Duodenal mucosa (tissue), 2 donors: ENCODE measurements at regions not wholly inside any gene's neighbourhood (a gene's known extent, or its start where the extent isn't known, plus 50 kb on each side); places are given as distances from the start of the nearest gene placed in this dataset.

Experiments used
- H3K27ac ChIP-seq: one replicate; pipeline ENCODE4 v1.7.0; 2013; ENCODE audit warnings: low read depth, low read length
- H3K27me3 ChIP-seq, 2 donors: one replicate each; pipeline ENCODE4 v1.7.0; 2013; ENCODE audit warnings: low read length in 2 of 2, control low read depth in 1 of 2; ENCODE audit not compliant: insufficient read depth in 2 of 2, control insufficient read depth in 1 of 2
- H3K36me3 ChIP-seq, 2 donors: one replicate each; pipeline ENCODE4 v1.7.0; 2013; ENCODE audit warnings: low read length in 2 of 2, control low read depth in 1 of 2; ENCODE audit not compliant: insufficient read depth in 2 of 2, control insufficient read depth in 1 of 2
- H3K4me1 ChIP-seq, 2 donors: one replicate each; pipeline ENCODE4 v1.7.0; 2013; ENCODE audit warnings: low read length in 2 of 2, control low read depth in 1 of 2; ENCODE audit not compliant: insufficient read depth in 2 of 2, control insufficient read depth in 1 of 2
- H3K4me3 ChIP-seq, 2 donors: one replicate each; pipeline ENCODE4 v1.7.0; 2013; ENCODE audit warnings: low read length in 2 of 2, low read depth in 1 of 2
- H3K9ac ChIP-seq, 2 donors: one replicate each; pipeline ENCODE4 v1.7.0; 2013; ENCODE audit warnings: low read length in 2 of 2, low read depth in 1 of 2
- H3K9me3 ChIP-seq, 2 donors: one replicate each; pipeline ENCODE4 v1.7.0; 2013; ENCODE audit warnings: low read length in 2 of 2, control low read depth in 1 of 2; ENCODE audit not compliant: control insufficient read depth in 1 of 2

DNA sequence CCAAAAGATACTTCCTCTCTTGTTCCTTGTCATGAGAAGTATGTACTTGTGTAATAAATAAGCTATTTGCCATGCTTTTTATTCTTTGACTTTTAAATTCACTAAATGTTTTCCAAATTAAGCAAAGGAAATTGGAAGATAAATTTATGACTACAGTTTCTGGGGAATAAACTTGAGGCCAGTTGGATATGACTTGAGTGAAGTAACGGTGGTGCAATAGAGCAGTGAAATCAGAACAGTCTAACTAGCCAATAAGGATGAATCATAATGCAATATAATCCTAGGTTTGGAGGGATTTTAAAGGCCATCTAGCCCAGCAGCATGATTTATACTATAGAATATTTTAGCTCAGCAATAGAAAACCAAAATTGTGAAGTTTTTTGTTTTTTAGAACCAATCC lies 183.8 kb upstream of the TCF21 start:
- H3K9me3 ChIP-seq: no peaks in the 10 kb centered on the region
- peaks cover 0 to 3% of the 10 kb centered on the region in 2 donors for H3K4me1 ChIP-seq
- no peaks in the 10 kb centered on the region for H3K36me3 ChIP-seq
- no peaks in the 10 kb centered on the region for H3K27me3 ChIP-seq
- H3K27ac ChIP-seq: no peak overlapping the region
- H3K9ac ChIP-seq: no peak overlapping the region
- H3K4me3 ChIP-seq: no peak overlapping the region

GRCh38 chr6:133705731-133706130 lies 183.2 kb upstream of the TCF21 start:
- H3K36me3 ChIP-seq: no peaks in the 10 kb centered on the region
- no peak overlapping the region for H3K9ac ChIP-seq
- H3K4me3 ChIP-seq: no peak overlapping the region
- no peak overlapping the region for H3K27ac ChIP-seq
- no peaks in the 10 kb centered on the region for H3K27me3 ChIP-seq
- H3K9me3 ChIP-seq: no peaks in the 10 kb centered on the region
- peaks cover 0 to 3% of the 10 kb centered on the region in 2 donors for H3K4me1 ChIP-seq

GRCh38 chr6:133707456-133707855 lies 181.5 kb upstream of the TCF21 start:
- Histone ChIP-seq H3K27me3 (no peaks in the 10 kb centered on the region), H3K4me3 (no peak overlapping the region), H3K9ac (no peak overlapping the region)

GRCh38 chr6:133710826-133711225 lies 178.1 kb upstream of the TCF21 start:
- no peaks in the 10 kb centered on the region for H3K36me3 ChIP-seq
- H3K27ac ChIP-seq: no peak overlapping the region
- no peak overlapping the region for H3K4me3 ChIP-seq
- no peaks in the 10 kb centered on the region for H3K27me3 ChIP-seq
- no peak overlapping the region for H3K9ac ChIP-seq
- H3K9me3 ChIP-seq: no peaks in the 10 kb centered on the region
- peaks cover 0 to 3% of the 10 kb centered on the region in 2 donors for H3K4me1 ChIP-seq

More at GRCh38 chr6:133707456-133707855, 181.5 kb upstream of the TCF21 start:
- H3K27ac ChIP-seq: no peak overlapping the region
- peaks cover 0 to 3% of the 10 kb centered on the region in 2 donors for H3K4me1 ChIP-seq
- no peaks in the 10 kb centered on the region for H3K36me3 ChIP-seq
- H3K9me3 ChIP-seq: no peaks in the 10 kb centered on the region

- H3K27ac ChIP-seq: no peak overlapping the region
- H3K9me3 ChIP-seq: no peaks in the 10 kb centered on the region
- H3K4me1 ChIP-seq: no peaks in the 10 kb centered on the region
- no peak overlapping the region for H3K4me3 ChIP-seq
- H3K9ac ChIP-seq: no peak overlapping the region
- H3K36me3 ChIP-seq: no peaks in the 10 kb centered on the region
- H3K27me3 ChIP-seq: no peaks in the 10 kb centered on the region
These were observed 173.6 kb upstream of the TCF21 start for GRCh38 chr6:133715270-133715669.

DNA sequence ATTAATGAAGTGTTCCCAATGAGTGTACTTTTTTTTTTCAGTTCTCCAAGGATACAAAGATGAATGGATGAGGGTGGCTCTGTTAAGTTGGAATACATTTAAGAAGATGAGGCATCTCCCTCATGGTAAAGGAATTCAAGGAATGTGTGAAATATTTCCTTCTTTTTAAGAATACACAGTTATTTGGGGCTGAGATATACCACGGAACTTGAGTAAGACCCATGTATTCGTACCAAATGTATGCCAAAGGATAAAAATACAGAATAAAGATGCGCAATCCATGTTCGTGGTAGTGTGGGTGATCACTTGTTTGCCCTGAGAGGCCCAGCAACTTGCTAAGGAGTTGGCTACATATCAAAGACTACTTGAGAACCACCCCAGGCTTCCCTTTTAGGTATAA lies 164.2 kb upstream of the TCF21 start:
- Histone ChIP-seq H3K27ac (no peak overlapping the region), H3K27me3 (no peaks in the 10 kb centered on the region), H3K9me3 (peaks cover 0 to 10% of the 10 kb centered on the region in 2 donors), H3K9ac (no peak overlapping the region), H3K4me3 (no peak overlapping the region), H3K4me1 (no peaks in the 10 kb centered on the region), H3K36me3 (no peaks in the 10 kb centered on the region)

DNA sequence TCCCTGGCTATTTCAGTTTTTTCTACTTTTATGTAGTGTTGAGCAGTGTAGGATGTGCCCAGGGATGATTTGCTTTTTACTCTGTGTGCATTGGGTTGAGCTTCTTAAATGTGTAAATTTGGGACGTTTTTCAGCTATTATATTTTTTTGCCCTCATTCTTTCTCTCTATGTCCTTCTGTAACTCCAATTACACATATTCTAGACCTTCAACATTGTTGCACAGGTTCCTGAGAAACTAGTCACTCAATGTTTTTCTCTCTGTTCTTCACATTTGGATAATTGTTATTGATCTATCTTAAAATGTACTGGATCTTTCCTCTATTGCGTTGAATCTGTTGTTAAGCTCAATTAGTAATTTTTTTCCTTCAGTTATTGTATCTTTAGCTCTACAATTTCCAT lies 162.7 kb upstream of the TCF21 start:
- H3K27me3 ChIP-seq: no peaks in the 10 kb centered on the region
- H3K4me3 ChIP-seq: no peak overlapping the region
- H3K36me3 ChIP-seq: no peaks in the 10 kb centered on the region
- no peak overlapping the region for H3K27ac ChIP-seq
- H3K9ac ChIP-seq: no peak overlapping the region
- no peaks in the 10 kb centered on the region for H3K4me1 ChIP-seq
- H3K9me3 ChIP-seq: peaks cover 0 to 10% of the 10 kb centered on the region in 2 donors

DNA sequence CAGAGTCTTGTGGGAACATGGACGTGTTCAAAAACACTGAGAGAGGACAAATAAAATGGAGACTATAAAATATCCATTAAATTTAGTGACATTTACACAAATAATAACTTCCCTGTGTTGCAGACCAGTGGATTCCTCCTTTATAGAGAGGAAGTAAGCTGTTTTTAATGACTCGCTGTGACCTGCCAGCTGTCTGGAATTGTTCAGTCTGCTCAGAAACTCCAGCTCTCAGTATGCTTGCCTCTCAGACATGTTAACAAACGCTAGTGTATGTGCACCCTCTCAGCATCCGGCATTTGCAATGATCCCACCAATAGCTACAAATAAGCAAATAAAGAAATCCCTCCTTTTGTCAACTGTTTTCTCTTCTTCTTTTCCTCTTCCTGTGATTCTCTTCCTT lies 158.0 kb upstream of the TCF21 start:
- H3K27ac ChIP-seq: no peak overlapping the region
- no peaks in the 10 kb centered on the region for H3K36me3 ChIP-seq
- H3K4me1 ChIP-seq: no peaks in the 10 kb centered on the region
- peaks cover 0 to 10% of the 10 kb centered on the region in 2 donors for H3K9me3 ChIP-seq
- H3K27me3 ChIP-seq: no peaks in the 10 kb centered on the region
- H3K9ac ChIP-seq: no peak overlapping the region
- no peak overlapping the region for H3K4me3 ChIP-seq

DNA sequence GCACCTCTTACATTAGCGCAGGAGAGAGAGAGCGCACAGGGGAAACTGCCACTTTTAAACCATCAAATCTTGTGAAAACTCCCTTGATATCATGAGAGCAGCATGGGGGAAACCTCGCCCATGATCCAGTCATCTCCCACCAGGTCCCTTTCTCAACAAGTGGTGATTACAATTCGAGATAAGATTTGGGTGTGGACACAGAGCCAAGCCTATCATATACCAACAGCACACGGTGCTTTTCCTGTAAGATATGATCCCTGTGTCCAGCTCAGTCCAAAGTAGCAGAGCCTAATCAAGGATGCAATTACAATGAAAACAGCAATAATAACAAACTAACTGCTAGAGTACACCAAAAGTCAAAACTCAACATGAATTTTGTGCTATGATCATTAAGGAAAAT lies 148.7 kb upstream of the TCF21 start:
- no peak overlapping the region for H3K9ac ChIP-seq
- H3K27me3 ChIP-seq: no peaks in the 10 kb centered on the region
- H3K4me1 ChIP-seq: no peaks in the 10 kb centered on the region

DNA sequence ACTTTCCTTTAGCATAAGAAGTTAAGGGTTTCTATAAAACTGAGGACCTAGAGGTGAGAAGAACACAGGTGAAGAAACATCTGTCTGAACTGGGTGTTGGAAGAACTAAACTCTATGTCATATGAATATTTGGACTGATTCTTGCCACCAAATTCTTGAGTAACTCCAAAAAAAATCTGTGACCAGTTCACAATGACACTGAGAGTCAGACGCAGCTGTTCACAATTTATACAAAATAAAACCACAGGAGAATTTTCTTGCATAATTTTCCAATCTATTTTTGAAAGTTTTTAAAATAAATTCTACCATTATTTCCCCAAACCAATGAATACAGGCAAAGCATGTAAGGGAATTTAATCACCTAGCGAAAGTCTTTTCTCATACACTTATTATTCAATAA lies 148.1 kb upstream of the TCF21 start:
- no peaks in the 10 kb centered on the region for H3K4me1 ChIP-seq
- H3K4me3 ChIP-seq: no peak overlapping the region
- H3K27ac ChIP-seq: no peak overlapping the region
- no peaks in the 10 kb centered on the region for H3K9me3 ChIP-seq
- no peaks in the 10 kb centered on the region for H3K27me3 ChIP-seq
- H3K36me3 ChIP-seq: no peaks in the 10 kb centered on the region
- H3K9ac ChIP-seq: no peak overlapping the region

More for the DNA sequence above, 148.7 kb upstream of the TCF21 start:
- no peak overlapping the region for H3K27ac ChIP-seq
- H3K9me3 ChIP-seq: no peaks in the 10 kb centered on the region
- no peak overlapping the region for H3K4me3 ChIP-seq
- no peaks in the 10 kb centered on the region for H3K36me3 ChIP-seq

DNA sequence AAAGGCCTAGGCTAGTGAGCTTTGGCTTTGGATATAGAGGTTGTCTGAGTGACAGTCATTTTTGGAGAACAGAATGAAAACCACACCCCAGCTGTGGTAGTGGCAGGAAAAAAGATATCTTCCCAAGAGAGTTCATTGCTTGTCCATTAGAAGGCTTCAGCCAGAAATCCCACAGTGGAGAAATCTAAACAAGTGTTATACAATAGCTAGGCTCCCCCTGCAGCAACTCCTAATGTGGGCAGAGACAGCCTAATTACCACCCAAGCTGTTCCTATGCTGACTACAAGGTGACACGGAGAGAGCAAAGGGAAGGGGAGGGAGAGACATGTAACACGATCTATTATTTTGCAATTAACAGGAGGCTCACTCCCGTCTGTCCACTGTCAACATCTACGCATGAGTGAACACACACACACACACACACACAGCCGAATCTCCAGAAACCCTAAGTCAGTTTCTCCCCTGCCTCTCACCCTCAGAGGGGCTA lies 147.5 kb upstream of the TCF21 start:
- Histone ChIP-seq H3K27me3 (no peaks in the 10 kb centered on the region), H3K9ac (no peak overlapping the region), H3K4me1 (no peaks in the 10 kb centered on the region), H3K4me3 (no peak overlapping the region), H3K9me3 (no peaks in the 10 kb centered on the region), H3K36me3 (no peaks in the 10 kb centered on the region), H3K27ac (no peak overlapping the region)
